Pons (tissue), 1 donor: ENCODE measurements at regions not wholly inside any gene's neighbourhood (a gene's known extent, or its start where the extent isn't known, plus 50 kb on each side); places are given as distances from the start of the nearest gene placed in this dataset.

ENCODE experiments used
- DNase-seq: peaks from one replicate; pipeline ENCODE4 v3.0.0-alpha.2; 2016; ENCODE audit warnings: low spot score

GRCh38 chr1:106754957-106755356 lies 301.5 kb upstream of the PRMT6 start:
- no peak for DNase-seq

GRCh38 chr1:106755682-106756406 lies 300.6 kb upstream of the PRMT6 start:
- DNase-seq = peak; percentile 16

- no peak for DNase-seq
Observed at GRCh38 chr1:106756752-106757151, 299.7 kb upstream of the PRMT6 start.

- no peak for DNase-seq
Observed at GRCh38 chr1:106768077-106768476, 288.4 kb upstream of the PRMT6 start.

- DNase-seq = no peak
Observed at GRCh38 chr1:106768501-106768900, 288.0 kb upstream of the PRMT6 start.

GRCh38 chr1:106773206-106773605 lies 283.3 kb upstream of the PRMT6 start:
- no peak for DNase-seq

- DNase-seq = no peak
Observed at GRCh38 chr1:106780066-106780465, 276.4 kb upstream of the PRMT6 start.

GRCh38 chr1:106780806-106781569 lies 275.5 kb upstream of the PRMT6 start:
- no peak for DNase-seq

GRCh38 chr1:106785176-106785575 lies 271.3 kb upstream of the PRMT6 start:
- no peak for DNase-seq

GRCh38 chr1:106787520-106787919 lies 269.0 kb upstream of the PRMT6 start:
- no peak for DNase-seq

- no peak for DNase-seq
Observed at GRCh38 chr1:106789686-106790085, 266.8 kb upstream of the PRMT6 start.

GRCh38 chr1:106791041-106791440 lies 265.4 kb upstream of the PRMT6 start:
- DNase-seq = no peak

- DNase-seq = no peak
Observed at GRCh38 chr1:106793651-106794050, 262.8 kb upstream of the PRMT6 start.

- no peak for DNase-seq
Observed at GRCh38 chr1:106798991-106799390, 257.5 kb upstream of the PRMT6 start.

- DNase-seq = no peak
Observed at GRCh38 chr1:106802181-106802580, 254.3 kb upstream of the PRMT6 start.

GRCh38 chr1:106814418-106814817 lies 242.1 kb upstream of the PRMT6 start:
- DNase-seq = no peak

GRCh38 chr1:106817575-106817974 lies 238.9 kb upstream of the PRMT6 start:
- DNase-seq = no peak

- DNase-seq = no peak
Observed at GRCh38 chr1:106831511-106831910, 225.0 kb upstream of the PRMT6 start.

- DNase-seq = no peak
Observed at GRCh38 chr1:106836708-106837107, 219.8 kb upstream of the PRMT6 start.

GRCh38 chr1:106843518-106843917 lies 213.0 kb upstream of the PRMT6 start:
- no peak for DNase-seq

GRCh38 chr1:106846656-106847055 lies 209.8 kb upstream of the PRMT6 start:
- DNase-seq = no peak

- no peak for DNase-seq
Observed at GRCh38 chr1:106861110-106861509, 195.4 kb upstream of the PRMT6 start.

GRCh38 chr1:106868828-106869227 lies 187.6 kb upstream of the PRMT6 start:
- DNase-seq = no peak

GRCh38 chr1:106875622-106876021 lies 180.9 kb upstream of the PRMT6 start:
- peak; percentile 15 for DNase-seq
